ENCODE measurements at regions not wholly inside any gene's neighbourhood (a gene's known extent, or its start where the extent isn't known, plus 50 kb on each side); places are given as distances from the start of the nearest gene placed in this dataset.

- TF ChIP-seq YY1 (IDR thresholded peaks at IDR 0.05; ENCODE audit: insufficient read depth, insufficient read length) (no peak), ZNF274 (IDR thresholded peaks at IDR 0.05; ENCODE audit: low read depth, low read length) (no peak), SUZ12 (IDR thresholded peaks at IDR 0.05; ENCODE audit: extremely low read depth, insufficient read depth, insufficient read length) (no peak)
Observed at GRCh38 chr9:28883234-28883633, 1310.0 kb upstream of the C9orf72 start.

Measured in NT2/D1 (cell line).